NCI-H146 treated with DMSO at 0.1 percent for 48 hours (cell line): ENCODE measurements at regions not wholly inside any gene's neighbourhood (a gene's known extent, or its start where the extent isn't known, plus 50 kb on each side); places are given as distances from the start of the nearest gene placed in this dataset.

ENCODE experiments used
- DNase-seq: peaks from one replicate; lab custom pipeline; 2025; ENCODE audit not compliant: unreplicated experiment; lab: John Stamatoyannopoulos, UW

DNA sequence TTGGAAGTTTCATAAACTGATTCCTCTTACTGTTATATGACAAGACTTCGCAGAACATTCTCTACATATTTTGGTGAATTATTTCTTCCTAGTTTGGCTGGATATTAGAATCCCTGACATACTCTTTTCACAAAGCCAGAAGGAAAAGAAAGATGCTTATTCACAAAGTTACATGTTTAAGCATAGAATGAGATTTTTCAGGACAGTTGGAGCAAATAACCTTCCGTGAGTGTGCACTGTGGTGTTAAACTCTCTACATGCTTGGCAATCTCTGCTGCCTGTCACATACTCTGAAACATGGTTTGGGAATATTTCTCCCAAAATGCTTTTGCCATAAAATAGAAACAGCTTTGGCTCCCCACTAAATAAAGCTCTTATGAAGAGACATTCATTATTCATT is 230.0 kb upstream of the MTNR1B start:
- no peak for DNase-seq

DNA sequence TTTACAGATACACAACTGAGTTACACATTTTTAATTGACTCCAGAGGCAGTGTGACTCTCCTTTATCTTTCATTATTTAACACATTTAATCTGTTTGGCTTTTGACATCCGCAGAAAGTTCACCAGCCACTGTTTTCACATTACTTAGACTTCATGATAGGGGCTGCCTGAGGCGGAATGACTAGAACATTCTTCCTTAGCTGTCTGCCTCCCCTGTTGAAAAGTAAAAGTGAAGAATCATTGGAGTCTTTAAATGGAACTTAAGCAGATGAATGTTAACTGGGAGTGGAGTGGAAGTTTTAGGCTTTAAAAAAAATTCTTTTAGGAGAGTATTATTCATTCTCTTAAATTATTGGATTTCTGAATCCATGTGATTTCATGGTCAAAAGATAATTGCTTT is 229.2 kb upstream of the MTNR1B start:
- DNase-seq: no peak

DNA sequence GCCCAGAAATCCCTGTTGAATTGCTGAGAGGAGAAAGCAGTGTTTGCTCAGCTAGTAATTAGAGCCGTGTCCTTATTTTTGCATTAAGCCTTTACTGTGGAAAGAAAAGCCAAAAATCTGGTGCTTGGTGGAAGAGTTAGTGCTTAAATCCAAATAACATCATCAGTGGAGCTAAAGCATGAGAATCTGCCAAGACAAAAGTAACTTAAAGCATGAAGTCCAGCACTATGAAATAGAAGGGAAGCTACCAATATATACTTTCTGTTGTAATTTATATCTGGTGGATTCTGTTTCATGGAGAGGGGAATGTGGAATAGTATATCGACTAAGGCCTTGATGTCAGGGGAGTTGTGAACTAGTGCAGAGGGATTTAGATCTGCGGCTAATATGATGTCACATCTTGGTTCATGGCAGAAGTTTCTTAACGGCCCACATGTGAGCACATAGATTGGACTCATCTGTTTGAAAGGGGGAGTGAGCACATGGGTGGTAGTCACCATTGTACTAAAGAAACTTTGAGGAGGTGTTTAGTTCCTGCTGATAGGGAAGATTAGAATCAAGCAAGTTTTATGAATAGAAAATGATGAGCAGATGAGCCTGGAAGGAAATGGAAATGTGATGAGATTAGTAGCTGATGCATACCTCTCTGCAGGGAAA is 224.4 kb upstream of the MTNR1B start:
- no peak for DNase-seq

DNA sequence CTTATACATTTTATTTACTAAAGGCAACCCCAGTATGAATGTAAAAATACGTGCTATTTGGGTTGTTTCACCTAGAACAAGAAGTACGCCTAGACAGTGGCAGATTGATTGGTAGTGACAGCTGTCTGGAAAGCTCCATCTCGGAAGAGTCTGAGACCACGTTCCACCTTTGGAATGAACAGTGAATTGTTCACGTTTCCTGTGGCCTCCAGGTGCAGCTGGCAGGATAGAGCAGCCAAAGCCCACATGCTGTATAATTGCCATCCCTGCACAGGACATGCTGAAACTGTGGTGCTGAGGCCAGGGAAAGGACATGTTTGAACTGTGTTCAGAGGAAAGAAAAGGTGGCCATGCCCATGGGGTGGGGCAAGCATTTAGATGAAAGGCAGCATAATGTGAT is 218.7 kb upstream of the MTNR1B start:
- no peak for DNase-seq

DNA sequence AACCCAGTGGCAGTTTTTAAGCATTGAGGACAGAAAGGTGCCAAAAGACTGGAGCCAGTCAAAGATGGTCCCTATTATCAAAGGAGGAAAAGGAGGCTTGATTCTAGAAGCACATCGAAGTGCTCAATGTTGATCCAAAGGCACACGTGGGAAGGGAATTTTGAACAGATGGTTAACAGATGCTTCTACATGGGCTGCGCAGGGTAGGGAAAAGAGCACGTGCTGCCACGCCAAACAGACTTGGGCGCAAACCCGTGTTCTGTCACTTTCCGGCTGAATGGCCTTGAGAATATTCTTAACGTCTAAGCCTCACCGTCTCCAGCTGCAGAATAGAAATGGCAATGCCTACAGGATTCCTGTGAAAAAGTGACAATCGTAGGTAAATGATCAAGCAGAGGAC is 217.9 kb upstream of the MTNR1B start:
- no peak for DNase-seq

DNA sequence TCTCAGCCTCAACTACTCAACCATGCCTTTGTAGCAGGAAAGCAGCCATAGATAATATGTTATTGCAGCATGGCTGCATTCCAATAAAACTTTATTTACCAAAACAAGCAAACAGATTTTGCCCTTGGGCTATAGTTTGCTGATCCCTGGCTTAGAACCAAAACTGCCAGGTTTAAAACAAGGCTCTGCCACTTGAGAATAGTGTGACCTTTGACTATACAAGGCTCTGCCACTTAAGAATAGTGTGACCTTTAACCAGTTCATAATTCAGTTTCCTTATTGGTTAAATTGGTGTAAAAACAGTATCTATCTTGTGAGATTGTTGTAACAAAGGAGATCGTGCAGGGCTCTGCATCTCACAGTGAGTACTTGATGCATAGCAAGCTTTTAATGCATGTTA is 217.3 kb upstream of the MTNR1B start:
- DNase-seq: no peak

DNA sequence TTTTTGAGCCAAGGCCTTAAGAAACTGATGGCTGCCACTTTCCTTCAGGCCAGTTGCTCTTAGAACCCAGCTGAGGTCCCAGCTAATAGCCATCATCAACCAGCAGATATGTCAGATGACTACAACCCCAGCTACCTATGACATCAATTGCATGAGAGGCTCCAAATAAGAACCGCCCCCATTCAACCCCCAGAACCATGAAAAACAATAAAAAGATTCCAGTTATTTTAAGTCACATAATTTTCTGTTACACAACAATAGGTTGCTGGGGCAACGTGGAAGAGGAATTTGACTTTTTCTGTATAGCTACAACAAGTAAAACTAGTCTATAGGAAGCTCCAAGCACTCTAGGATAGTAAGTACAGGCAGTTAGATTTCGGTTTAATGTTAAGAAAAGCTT is 216.3 kb upstream of the MTNR1B start:
- DNase-seq: no peak

DNA sequence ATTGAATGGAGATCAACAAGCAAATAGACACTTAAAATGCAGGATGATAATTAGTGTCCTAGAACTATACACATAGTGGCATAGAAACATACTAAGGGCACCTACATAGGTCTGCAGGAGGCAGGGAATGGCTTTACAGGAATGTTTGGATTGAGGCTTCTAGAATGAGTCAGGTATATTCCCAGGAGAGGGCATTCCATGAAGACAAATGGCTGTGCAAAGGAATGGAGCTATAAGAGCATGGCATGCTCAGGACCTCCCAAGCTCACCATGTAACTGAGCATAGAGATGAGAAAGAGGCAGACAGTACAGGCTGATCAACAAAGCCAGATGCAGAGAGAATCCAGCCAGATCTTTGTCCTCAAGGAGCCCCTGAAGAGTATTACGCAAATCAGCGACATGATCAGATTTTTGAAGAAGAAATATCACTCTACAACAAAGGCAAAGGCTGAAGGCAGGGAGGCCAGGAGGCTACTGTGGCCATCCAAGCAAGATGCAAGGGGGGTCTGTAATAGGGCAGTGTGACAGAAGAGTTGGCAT is 211.1 kb upstream of the MTNR1B start:
- no peak for DNase-seq

DNA sequence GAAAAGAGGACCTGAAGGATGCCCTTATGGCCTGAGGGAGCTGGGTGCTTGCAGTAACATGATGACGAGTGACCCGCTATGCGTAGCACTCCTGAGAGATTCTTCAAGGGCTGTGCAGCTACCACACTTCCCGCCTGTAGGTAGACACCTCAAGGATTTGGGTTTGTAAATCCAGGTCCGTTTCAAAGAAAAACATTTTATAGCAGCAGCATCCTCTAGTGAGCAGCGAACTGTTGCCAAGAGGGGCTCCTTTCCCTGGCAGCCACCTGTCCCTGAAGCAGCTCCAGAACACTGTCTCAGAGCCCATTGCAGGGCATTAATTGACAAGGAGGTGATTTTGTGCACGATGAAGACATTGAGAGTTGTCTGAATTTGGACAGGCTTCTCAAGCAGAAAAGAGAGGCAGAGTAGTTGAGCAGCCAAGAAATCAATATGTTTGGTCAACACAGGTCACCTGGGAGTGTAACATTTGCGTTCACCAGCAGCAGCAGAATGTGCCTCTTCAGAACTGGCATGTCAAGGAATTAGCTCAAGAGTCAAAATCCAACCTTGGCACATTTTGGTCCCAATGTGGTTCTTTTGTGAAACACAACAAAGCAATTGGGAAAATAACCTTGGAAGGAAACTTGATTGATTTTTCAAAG is 209.8 kb upstream of the MTNR1B start:
- no peak for DNase-seq

DNA sequence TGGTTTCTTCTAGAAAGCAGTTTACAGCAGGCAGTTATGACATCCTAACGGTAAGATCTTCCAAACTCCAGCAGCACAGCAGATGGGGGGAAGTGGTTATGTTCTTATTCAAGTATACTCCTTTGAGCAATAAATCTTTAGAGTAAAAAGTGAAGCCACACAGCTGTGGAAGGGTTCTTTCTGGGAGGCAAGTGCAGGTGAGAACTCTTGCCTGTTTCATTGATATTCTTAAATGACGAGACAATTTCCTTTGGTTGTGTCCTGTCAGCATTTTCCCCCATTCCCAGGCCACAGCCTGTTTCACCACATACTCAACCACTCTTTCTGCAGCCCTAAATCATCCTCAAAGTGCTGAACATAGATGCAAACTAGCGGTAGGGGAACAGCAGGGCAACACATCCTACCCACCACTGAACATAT is 207.3 kb upstream of the MTNR1B start:
- DNase-seq: no peak

DNA sequence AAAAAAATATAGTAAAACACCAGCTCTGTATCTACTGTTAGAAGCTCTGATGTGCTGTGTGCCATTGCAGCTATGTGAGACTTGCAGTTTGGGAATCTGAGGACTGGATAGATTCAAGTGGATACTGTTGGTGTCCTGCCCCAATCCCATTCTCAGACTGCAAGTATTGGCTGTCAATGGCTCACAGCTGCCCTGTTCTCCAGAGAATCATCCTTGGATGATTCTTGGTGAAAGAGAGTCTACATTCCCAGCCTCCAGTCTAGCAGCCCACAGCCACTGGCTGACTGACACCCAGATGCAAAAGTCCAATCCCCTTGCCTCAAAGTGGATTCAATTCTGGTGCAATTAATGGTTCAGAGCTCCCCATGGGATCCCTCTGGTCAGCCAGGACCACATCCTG is 206.1 kb upstream of the MTNR1B start:
- no peak for DNase-seq

DNA sequence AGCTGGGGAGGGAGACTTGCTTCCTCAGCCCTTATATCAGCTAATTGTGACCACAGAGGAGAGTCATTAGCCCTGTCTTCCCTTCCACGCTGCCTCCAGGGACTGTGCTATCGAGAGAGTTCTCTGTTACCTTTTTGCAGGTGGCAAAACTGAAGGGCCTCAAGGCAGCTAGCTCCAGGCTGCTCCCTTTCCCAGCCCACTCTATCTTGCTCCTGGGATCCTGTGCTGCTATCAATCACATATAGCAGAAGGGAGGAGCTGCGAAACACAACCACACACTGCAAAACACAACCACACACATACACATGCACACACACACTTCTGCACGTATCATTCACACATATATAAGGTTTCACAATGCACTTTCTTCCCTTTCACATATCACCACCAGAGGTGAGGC is 205.3 kb upstream of the MTNR1B start:
- no peak for DNase-seq

DNA sequence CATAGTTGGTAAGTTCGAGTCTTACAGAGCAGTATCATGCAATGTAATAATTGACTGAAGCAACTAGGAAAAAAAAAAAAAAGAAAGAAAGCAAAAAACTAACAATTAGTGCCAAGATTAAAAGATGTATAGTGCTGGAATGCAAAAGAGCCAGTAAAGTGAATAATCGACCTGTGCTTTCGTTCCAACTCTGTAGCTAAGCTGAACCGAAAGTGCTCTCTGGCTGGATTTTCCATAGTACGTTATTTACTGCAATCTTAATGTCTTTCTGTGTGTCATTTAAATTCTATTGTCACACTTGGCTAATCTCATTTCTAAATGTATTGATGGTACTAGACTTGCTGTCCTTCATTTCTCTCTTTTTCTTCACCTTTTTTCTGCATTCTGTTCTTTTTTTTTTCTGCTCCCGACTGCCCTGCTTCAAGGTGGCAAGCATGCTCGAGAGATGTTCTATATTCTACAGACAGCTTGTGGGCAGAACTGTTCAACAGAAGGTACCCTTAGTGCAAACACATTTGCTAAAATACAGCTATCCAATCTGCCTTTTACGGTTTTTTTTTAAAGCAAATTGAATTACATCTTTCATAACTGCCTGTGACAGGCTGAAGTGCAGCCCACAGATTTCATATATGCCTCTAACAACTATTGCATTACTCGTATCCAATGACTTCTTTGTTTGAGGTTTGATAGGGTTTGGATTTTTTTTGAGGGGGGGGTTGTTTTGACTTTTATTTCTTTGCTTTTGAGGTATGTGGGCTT is 204.2 kb upstream of the MTNR1B start:
- no peak for DNase-seq

DNA sequence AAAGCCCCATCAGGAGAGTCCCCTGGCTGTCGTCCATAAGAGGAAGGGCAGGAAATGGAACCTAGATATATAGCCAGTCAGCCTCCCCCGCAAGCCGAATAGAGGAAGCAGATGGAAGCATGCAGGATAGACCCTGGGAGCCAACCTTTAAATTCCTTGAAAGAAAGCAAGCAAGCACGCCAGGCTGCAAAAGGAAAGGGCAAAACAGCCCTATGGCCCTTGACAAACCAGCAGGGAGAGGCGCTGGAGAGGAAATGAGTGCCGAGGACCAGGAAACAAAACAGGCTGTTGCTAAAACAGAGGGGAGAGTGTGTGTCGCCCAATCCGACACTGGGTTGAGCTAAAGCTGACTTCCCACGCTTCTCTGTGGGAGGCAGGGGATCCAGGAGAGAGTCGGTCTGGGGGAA is 203.5 kb upstream of the MTNR1B start:
- no peak for DNase-seq

DNA sequence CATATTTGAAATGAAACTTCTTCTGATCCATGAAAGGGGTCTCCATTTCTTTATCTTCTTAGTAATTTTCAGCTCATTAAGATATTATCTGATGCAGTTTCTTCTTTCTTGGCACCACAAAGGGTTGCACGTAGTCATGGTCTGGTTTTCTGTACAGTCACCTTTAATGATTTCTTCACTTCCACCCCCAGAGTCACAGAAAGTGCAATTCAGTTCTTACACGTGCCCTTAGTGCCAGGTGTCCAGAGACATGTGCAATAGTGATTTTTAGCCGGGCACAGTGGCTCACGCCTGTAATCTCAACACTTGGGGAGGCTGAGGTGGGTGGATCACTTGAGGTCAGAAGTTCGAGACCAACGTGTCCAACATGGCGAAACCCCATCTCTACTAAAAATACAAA is 202.8 kb upstream of the MTNR1B start:
- no peak for DNase-seq

DNA sequence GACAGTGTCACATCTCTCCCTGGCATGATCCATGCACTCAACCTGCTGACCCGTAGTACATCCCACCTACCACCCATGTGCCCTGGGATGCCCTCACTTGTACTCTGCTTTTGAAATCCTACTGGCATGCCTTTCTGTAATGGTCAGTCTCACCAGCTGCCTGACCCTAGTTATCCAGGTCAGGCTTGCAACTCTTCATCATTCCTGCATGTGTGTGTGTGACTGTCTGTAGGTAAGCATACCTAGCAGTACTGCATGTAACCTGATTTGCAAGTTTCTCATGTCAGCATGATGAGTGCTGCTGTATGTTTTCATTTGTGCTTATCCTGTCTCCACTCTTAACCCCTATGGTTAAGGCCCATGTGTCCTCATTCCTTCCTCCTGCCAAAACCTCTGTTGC is 202.0 kb upstream of the MTNR1B start:
- DNase-seq: no peak

DNA sequence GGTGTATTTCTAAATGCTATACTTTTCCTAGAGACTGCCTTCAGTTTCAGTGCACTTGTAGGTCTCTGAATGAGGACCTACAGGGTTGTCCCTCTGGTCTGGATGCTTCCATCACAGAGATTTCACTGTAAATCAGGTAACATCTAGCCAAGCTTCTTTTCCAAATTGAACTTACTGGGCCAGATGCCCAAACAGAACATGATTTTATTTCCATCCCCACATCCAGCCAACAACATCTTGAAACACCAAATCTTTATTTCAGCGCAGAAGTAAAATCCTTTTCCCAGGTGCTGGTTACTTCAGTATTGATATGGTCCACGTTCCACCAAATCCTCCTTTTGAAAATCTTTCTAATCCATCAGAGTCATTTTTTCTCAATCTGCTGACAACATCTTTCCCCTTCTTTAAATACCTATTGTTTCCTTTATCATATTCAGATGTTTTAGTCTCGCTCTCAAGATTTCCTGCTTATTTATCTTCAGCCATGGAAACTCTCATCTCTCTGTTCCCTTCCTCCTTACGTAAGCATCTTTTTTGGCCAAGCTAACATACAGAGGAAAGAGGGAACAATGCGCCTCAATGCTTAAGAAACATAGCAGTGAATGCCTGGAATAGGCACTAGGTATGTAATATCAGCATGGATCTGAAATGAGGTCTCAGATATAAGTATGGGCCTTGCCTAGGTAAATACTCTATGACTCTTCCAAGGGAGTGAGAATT is 201.2 kb upstream of the MTNR1B start:
- no peak for DNase-seq

DNA sequence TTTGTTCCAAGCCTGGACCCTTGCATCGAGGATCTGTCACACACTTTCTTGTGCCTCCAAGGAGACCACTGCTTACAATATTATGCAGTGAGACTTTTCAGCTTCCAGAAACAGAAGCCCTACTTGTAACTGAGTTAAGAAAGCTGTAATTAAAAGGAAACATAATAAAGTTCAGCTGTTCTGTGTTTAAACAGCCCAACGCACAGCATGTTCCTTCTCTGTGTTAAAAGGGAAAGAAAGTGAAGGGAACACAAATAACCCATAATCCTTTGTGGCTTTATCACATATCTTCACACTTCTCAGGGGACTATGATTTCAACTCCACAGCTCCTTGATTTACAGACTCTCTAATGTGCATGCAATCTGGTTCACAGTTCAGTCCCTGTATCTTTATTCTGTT is 200.3 kb upstream of the MTNR1B start:
- no peak for DNase-seq

DNA sequence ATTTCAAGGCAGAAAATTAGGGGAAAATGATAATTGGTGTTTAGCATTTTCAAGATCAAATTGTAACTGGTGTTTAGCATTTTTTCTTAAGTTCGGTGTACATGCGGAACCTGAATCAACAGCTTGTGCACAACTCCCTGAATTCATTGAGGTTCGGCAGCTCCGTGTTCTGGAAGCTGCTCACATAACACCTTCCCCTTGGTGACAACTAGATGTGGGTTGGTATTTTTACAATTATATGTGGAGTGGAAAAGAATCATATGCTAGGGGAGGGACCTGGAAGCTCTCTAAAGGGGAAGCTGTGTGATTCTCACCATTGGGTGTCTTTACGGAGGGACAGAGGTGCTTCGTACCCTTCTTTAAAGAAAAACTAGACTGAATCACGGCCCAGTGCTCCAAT is 199.0 kb upstream of the MTNR1B start:
- DNase-seq: no peak

DNA sequence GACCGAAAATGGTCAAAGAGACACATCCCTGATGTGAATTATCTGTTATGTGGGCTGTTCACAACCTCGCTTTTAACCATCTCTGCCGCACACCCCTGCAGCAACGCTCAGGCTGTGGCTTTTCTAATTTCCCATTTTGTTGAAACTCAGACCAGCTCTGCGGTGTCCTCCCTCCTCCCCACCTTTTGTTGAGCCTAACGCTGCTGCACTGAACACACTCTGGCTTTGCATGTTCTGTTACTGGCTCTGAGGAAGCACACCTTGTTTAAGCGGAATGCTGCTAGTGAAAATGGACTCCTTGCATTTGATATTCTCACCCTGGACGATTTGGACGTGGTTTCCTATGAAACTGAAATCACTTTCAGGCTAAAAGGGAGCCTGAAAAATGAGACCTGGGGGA is 198.5 kb upstream of the MTNR1B start:
- no peak for DNase-seq

DNA sequence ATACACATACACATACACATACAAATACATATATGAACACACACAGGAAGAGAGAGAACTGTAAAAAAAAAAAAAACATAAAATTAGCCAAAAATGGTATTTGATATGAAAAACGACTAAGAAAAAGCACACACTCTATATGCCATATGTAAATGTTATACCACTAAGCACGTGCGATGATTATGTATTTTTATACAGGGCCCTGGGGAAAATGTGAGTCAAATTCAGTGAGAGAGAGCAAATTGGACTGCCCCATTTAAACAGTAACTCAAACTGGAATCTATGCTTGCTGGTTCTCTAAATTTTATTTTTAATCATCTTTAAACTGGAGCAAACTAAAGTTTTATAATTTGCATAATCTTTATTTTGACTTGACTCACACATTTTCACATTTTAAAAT is 197.8 kb upstream of the MTNR1B start:
- no peak for DNase-seq
